ENCODE measurements at regions not wholly inside any gene's neighbourhood (a gene's known extent, or its start where the extent isn't known, plus 50 kb on each side); places are given as distances from the start of the nearest gene placed in this dataset.

DNA sequence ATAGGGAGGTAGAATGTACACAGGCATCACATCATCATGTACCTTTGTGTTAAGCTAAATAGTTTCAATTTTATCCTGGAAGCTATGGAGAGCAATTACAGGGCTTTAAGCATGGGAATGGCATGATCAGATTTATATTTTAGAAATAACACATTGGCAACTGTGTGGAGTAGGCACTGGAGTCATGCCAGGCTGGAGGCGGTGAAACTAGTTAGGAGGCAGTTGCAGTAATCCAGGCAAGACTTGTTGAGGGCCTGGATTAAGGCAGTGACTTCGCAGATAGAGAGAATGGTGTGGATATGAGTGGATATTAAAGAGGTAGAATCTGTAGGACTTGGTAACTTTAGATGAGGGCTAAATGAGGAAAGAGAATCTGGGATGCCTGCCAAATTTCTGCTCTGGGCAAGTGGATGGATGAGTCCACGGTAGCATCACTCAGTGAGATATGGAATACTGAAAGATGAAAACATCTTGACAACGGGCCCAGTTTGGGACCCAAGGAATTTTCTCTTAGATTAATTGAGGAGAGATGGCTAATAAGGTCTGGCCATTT lies 506.2 kb downstream of the FGF9 start:
- Histone ChIP-seq H3K9me3 (ENCODE audit: control insufficient read depth, low read length) (no peaks in the 10 kb centered on the region), H3K36me3 (ENCODE audit: control insufficient read depth, insufficient read depth, low read length) (no peaks in the 10 kb centered on the region), H3K4me3 (ENCODE audit: extremely low read depth, insufficient read depth, low read length, poor library complexity, severe bottlenecking) (no peak overlapping the region), H3K27ac (ENCODE audit: low read depth, low read length, severe bottlenecking) (no peak overlapping the region), H3K4me1 (ENCODE audit: control insufficient read depth, insufficient read depth, low read length, poor library complexity, severe bottlenecking) (peaks cover 19% of the 10 kb centered on the region)
- 82 to 93% methylated on average over 3 to 4 of the region's 4 CpGs for WGBS, 2 experiments (ENCODE audit: insufficient coverage in 2 of 2)

DNA sequence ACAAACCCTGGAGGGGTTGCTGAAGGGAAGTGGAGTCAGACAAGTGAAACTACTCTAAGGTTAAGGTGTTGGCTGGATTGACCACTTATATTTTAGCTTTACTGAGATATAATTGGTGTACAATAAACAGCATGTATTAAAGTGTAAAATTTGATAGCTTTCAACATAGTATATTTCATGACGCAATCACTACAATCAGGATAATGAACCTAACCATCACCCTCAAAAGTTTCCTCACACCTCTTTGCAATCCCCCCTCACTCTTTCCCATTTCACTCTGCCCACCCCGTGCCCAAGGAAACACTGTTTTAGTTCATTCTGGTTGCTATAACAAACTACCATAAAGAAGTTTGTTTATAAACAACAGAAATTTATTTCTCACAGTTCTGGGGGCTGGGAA lies 508.0 kb downstream of the FGF9 start:
- Histone ChIP-seq H3K4me3 (ENCODE audit: extremely low read depth, insufficient read depth, low read length, poor library complexity, severe bottlenecking) (no peak overlapping the region), H3K27ac (ENCODE audit: low read depth, low read length, severe bottlenecking) (no peak overlapping the region), H3K4me1 (ENCODE audit: control insufficient read depth, insufficient read depth, low read length, poor library complexity, severe bottlenecking) (peaks cover 7% of the 10 kb centered on the region), H3K9me3 (ENCODE audit: control insufficient read depth, low read length) (no peaks in the 10 kb centered on the region), H3K36me3 (ENCODE audit: control insufficient read depth, insufficient read depth, low read length) (no peaks in the 10 kb centered on the region)
- 100% methylated on average over 1 of the region's 2 CpGs for WGBS, 2 experiments (ENCODE audit: insufficient coverage in 2 of 2)

- H3K4me3 ChIP-seq (ENCODE audit: extremely low read depth, insufficient read depth, low read length, poor library complexity, severe bottlenecking) = no peak overlapping the region
- H3K9me3 ChIP-seq (ENCODE audit: control insufficient read depth, low read length) = no peaks in the 10 kb centered on the region
- no peaks in the 10 kb centered on the region for H3K4me1 ChIP-seq (ENCODE audit: control insufficient read depth, insufficient read depth, low read length, poor library complexity, severe bottlenecking)
- WGBS, 2 experiments (ENCODE audit: insufficient coverage in 2 of 2) = 50 to 67% methylated on average over 1 of the region's 2 CpGs
- H3K27ac ChIP-seq (ENCODE audit: low read depth, low read length, severe bottlenecking) = peak overlapping the region; percentile 45
- H3K36me3 ChIP-seq (ENCODE audit: control insufficient read depth, insufficient read depth, low read length) = no peaks in the 10 kb centered on the region
Observed at GRCh38 chr13:22187329-22187728, 516.5 kb downstream of the FGF9 start.

GRCh38 chr13:22189176-22190048 lies 518.5 kb downstream of the FGF9 start:
- no peak overlapping the region for H3K4me3 ChIP-seq (ENCODE audit: extremely low read depth, insufficient read depth, low read length, poor library complexity, severe bottlenecking)
- no peak overlapping the region for H3K27ac ChIP-seq (ENCODE audit: low read depth, low read length, severe bottlenecking)
- WGBS, 2 experiments (ENCODE audit: insufficient coverage in 2 of 2) = 87 to 89% methylated on average over 5 of the region's 8 CpGs
- no peaks in the 10 kb centered on the region for H3K9me3 ChIP-seq (ENCODE audit: control insufficient read depth, low read length)
- H3K36me3 ChIP-seq (ENCODE audit: control insufficient read depth, insufficient read depth, low read length) = no peaks in the 10 kb centered on the region
- H3K4me1 ChIP-seq (ENCODE audit: control insufficient read depth, insufficient read depth, low read length, poor library complexity, severe bottlenecking) = no peaks in the 10 kb centered on the region

- H3K27ac ChIP-seq (ENCODE audit: low read depth, low read length, severe bottlenecking) = no peak overlapping the region
- H3K36me3 ChIP-seq (ENCODE audit: control insufficient read depth, insufficient read depth, low read length) = no peaks in the 10 kb centered on the region
- 100% methylated on average over 1 of the region's 2 CpGs for WGBS, 2 experiments (ENCODE audit: insufficient coverage in 2 of 2)
- H3K4me1 ChIP-seq (ENCODE audit: control insufficient read depth, insufficient read depth, low read length, poor library complexity, severe bottlenecking) = no peaks in the 10 kb centered on the region
- H3K4me3 ChIP-seq (ENCODE audit: extremely low read depth, insufficient read depth, low read length, poor library complexity, severe bottlenecking) = no peak overlapping the region
- H3K9me3 ChIP-seq (ENCODE audit: control insufficient read depth, low read length) = no peaks in the 10 kb centered on the region
Observed at GRCh38 chr13:22193070-22193469, 522.2 kb downstream of the FGF9 start.

- no peaks in the 10 kb centered on the region for H3K36me3 ChIP-seq (ENCODE audit: control insufficient read depth, insufficient read depth, low read length)
- H3K27ac ChIP-seq (ENCODE audit: low read depth, low read length, severe bottlenecking) = no peak overlapping the region
- H3K9me3 ChIP-seq (ENCODE audit: control insufficient read depth, low read length) = no peaks in the 10 kb centered on the region
- 88 to 90% methylated on average over 9 of the region's 9 CpGs for WGBS, 2 experiments (ENCODE audit: insufficient coverage in 2 of 2)
- no peak overlapping the region for H3K4me3 ChIP-seq (ENCODE audit: extremely low read depth, insufficient read depth, low read length, poor library complexity, severe bottlenecking)
- H3K4me1 ChIP-seq (ENCODE audit: control insufficient read depth, insufficient read depth, low read length, poor library complexity, severe bottlenecking) = no peaks in the 10 kb centered on the region
Observed at GRCh38 chr13:22194106-22194805, 523.4 kb downstream of the FGF9 start.

DNA sequence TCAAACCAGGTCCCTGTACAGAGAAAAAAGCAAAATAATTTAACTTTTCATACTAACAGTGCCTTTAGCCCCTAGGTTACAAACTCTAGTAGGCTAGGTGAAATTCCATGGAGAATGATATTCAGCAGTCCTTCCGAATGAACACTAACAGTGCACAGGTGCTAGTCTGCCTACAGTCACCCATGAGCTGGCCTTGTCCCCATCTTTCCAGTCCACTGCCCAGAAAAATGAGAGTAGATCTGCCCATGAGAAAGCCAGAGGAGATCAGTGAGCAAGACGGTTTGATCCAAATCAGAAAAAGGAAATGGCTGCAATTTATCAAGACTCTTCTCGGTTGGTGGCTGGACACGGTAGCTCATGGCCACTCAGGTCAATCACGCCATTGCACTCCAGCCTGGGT lies 524.9 kb downstream of the FGF9 start:
- Histone ChIP-seq H3K27ac (ENCODE audit: low read depth, low read length, severe bottlenecking) (no peak overlapping the region), H3K36me3 (ENCODE audit: control insufficient read depth, insufficient read depth, low read length) (no peaks in the 10 kb centered on the region), H3K4me3 (ENCODE audit: extremely low read depth, insufficient read depth, low read length, poor library complexity, severe bottlenecking) (no peak overlapping the region), H3K4me1 (ENCODE audit: control insufficient read depth, insufficient read depth, low read length, poor library complexity, severe bottlenecking) (no peaks in the 10 kb centered on the region), H3K9me3 (ENCODE audit: control insufficient read depth, low read length) (no peaks in the 10 kb centered on the region)
- 89 to 90% methylated on average over 1 to 4 of the region's 5 CpGs for WGBS, 2 experiments (ENCODE audit: insufficient coverage in 2 of 2)

DNA sequence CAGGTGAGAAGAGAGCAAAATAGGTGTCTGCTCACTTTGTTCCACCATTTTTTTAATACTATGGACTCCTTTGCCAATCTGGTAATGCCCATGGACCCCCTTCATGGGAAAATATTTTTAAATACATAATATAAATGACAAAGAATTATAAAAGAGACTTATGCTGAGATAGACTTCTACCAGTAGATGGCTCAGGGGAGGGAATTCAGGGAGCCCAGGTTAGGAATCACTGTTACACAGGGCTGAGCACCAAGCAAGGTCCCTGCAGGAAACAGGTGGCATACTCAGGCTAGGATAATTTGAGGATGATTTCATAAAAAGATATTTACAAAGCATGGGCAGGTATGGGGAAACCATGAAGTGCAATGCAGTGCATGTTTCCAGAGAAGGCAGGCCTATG lies 525.9 kb downstream of the FGF9 start:
- Histone ChIP-seq H3K27ac (ENCODE audit: low read depth, low read length, severe bottlenecking) (no peak overlapping the region), H3K4me1 (ENCODE audit: control insufficient read depth, insufficient read depth, low read length, poor library complexity, severe bottlenecking) (no peaks in the 10 kb centered on the region), H3K4me3 (ENCODE audit: extremely low read depth, insufficient read depth, low read length, poor library complexity, severe bottlenecking) (no peak overlapping the region), H3K36me3 (ENCODE audit: control insufficient read depth, insufficient read depth, low read length) (no peaks in the 10 kb centered on the region), H3K9me3 (ENCODE audit: control insufficient read depth, low read length) (no peaks in the 10 kb centered on the region)

- Histone ChIP-seq H3K9me3 (ENCODE audit: control insufficient read depth, low read length) (no peaks in the 10 kb centered on the region), H3K27ac (ENCODE audit: low read depth, low read length, severe bottlenecking) (no peak overlapping the region), H3K4me1 (ENCODE audit: control insufficient read depth, insufficient read depth, low read length, poor library complexity, severe bottlenecking) (no peaks in the 10 kb centered on the region), H3K4me3 (ENCODE audit: extremely low read depth, insufficient read depth, low read length, poor library complexity, severe bottlenecking) (no peak overlapping the region), H3K36me3 (ENCODE audit: control insufficient read depth, insufficient read depth, low read length) (no peaks in the 10 kb centered on the region)
- 79 to 100% methylated on average over 2 to 3 of the region's 4 CpGs for WGBS, 2 experiments (ENCODE audit: insufficient coverage in 2 of 2)
Observed at GRCh38 chr13:22198001-22198400, 527.1 kb downstream of the FGF9 start.

DNA sequence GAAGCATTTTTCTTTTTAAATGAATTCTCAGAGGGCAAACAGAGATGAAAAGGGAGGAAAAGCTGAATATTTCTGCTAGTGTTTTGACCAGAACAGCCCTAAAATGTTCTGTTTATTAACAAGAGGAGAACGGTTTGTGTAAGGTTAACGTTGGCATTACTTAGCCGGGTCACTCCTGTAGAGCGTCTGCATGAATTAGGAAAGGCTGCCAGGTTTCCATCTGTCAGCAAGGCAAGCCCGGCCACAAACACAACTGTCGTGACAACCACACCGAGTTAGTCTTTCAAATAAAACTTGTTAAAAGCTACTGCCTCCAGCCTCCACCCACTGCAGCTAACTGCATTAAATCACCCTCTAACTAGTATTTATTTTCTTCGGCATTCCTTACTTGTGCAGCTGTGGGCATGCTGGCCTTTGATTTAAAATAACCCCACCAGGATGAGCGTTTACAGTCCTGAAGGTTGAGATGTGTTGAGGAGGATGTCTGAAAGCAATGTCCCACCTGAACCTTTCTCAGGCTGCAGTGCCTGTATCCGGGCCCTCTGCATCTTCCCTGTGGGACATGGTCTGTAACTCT lies 527.9 kb downstream of the FGF9 start:
- Histone ChIP-seq H3K9me3 (ENCODE audit: control insufficient read depth, low read length) (no peaks in the 10 kb centered on the region), H3K4me3 (ENCODE audit: extremely low read depth, insufficient read depth, low read length, poor library complexity, severe bottlenecking) (no peak overlapping the region), H3K4me1 (ENCODE audit: control insufficient read depth, insufficient read depth, low read length, poor library complexity, severe bottlenecking) (no peaks in the 10 kb centered on the region), H3K27ac (ENCODE audit: low read depth, low read length, severe bottlenecking) (no peak overlapping the region), H3K36me3 (ENCODE audit: control insufficient read depth, insufficient read depth, low read length) (no peaks in the 10 kb centered on the region)
- WGBS, 2 experiments (ENCODE audit: insufficient coverage in 2 of 2) = 81 to 87% methylated on average over 8 of the region's 10 CpGs

Measured in mesodermal cell (in vitro differentiated cells).